GM19238 (cell line): ENCODE measurements at regions not wholly inside any gene's neighbourhood (a gene's known extent, or its start where the extent isn't known, plus 50 kb on each side); places are given as distances from the start of the nearest gene placed in this dataset.

ENCODE experiments used
- DNase-seq: peaks from one replicate; pipeline ENCODE4 v3.0.0; 2011; ENCODE audit warnings: low spot score; ENCODE audit not compliant: insufficient read length

- DNase-seq = no peak
Observed at GRCh38 chr2:126826491-126826890, 72.2 kb upstream of the TEX51 start.

- no peak for DNase-seq
Observed at GRCh38 chr2:126827371-126827770, 71.3 kb upstream of the TEX51 start.

GRCh38 chr2:126828051-126828450 is 70.6 kb upstream of the TEX51 start:
- no peak for DNase-seq

- no peak for DNase-seq
Observed at GRCh38 chr2:126828491-126828890, 70.2 kb upstream of the TEX51 start.

- no peak for DNase-seq
Observed at GRCh38 chr2:126831234-126832005, 67.3 kb upstream of the TEX51 start.

GRCh38 chr2:126832014-126832413 is 66.7 kb upstream of the TEX51 start:
- no peak for DNase-seq

GRCh38 chr2:126832757-126833156 is 65.9 kb upstream of the TEX51 start:
- no peak for DNase-seq

- DNase-seq = no peak
Observed at GRCh38 chr2:126834006-126834659, 64.6 kb upstream of the TEX51 start.

GRCh38 chr2:126835261-126835660 is 63.4 kb upstream of the TEX51 start:
- DNase-seq = no peak

GRCh38 chr2:126835831-126836230 is 62.9 kb upstream of the TEX51 start:
- DNase-seq = no peak

GRCh38 chr2:126836761-126837679 is 61.7 kb upstream of the TEX51 start:
- DNase-seq = no peak

- no peak for DNase-seq
Observed at GRCh38 chr2:126837966-126838715, 60.5 kb upstream of the TEX51 start.

- DNase-seq = no peak
Observed at GRCh38 chr2:126838716-126838985, 60.0 kb upstream of the TEX51 start.

GRCh38 chr2:126839796-126840195 is 58.9 kb upstream of the TEX51 start:
- DNase-seq = no peak

GRCh38 chr2:126843081-126843480 is 55.6 kb upstream of the TEX51 start:
- no peak for DNase-seq

- no peak for DNase-seq
Observed at GRCh38 chr2:126846241-126846640, 52.4 kb upstream of the TEX51 start.
